ENCODE measurements at regions not wholly inside any gene's neighbourhood (a gene's known extent, or its start where the extent isn't known, plus 50 kb on each side); places are given as distances from the start of the nearest gene placed in this dataset.

DNA sequence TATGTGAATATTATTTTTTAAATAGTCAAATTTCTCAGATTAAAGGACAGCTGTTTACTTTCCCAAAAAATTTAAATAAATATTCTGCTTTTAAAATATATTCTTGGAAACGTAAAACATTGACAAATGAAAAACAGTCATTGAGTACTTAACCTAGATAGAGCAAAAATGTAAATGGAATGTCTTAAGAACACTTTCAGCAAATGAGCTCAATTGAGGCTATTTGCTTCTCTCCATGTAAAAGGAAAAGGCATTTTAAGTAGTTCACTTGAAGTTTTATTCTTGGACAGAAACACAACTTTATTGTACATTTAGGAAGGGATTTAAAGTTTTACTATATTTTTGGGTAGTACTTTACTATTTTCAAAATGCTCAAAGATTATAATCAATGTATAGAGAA lies 983.6 kb upstream of the TYRP1 start:
- TF ChIP-seq, protein P1, sequence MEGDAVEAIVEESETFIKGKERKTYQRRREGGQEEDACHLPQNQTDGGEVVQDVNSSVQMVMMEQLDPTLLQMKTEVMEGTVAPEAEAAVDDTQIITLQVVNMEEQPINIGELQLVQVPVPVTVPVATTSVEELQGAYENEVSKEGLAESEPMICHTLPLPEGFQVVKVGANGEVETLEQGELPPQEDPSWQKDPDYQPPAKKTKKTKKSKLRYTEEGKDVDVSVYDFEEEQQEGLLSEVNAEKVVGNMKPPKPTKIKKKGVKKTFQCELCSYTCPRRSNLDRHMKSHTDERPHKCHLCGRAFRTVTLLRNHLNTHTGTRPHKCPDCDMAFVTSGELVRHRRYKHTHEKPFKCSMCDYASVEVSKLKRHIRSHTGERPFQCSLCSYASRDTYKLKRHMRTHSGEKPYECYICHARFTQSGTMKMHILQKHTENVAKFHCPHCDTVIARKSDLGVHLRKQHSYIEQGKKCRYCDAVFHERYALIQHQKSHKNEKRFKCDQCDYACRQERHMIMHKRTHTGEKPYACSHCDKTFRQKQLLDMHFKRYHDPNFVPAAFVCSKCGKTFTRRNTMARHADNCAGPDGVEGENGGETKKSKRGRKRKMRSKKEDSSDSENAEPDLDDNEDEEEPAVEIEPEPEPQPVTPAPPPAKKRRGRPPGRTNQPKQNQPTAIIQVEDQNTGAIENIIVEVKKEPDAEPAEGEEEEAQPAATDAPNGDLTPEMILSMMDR (IDR thresholded peaks at IDR 0.05) = no peak
- TF ChIP-seq POLR2A (IDR thresholded peaks at IDR 0.05) = no peak

Data from heart left ventricle (tissue), 13 donors.